Muscle of leg (tissue), 3 donors: ENCODE measurements at regions not wholly inside any gene's neighbourhood (a gene's known extent, or its start where the extent isn't known, plus 50 kb on each side); places are given as distances from the start of the nearest gene placed in this dataset.

ENCODE experiments used
- DNase-seq: peaks from one replicate; pipeline ENCODE4 v3.0.0; 2013
- H3K27ac ChIP-seq: one replicate; pipeline ENCODE4 v1.5.1; 2013; ENCODE audit warnings: mild to moderate bottlenecking, low read length, control low read depth
- H3K27me3 ChIP-seq: one replicate; pipeline ENCODE4 v1.6.1; 2013; ENCODE audit warnings: low read length; ENCODE audit not compliant: control insufficient read depth, insufficient read depth
- H3K36me3 ChIP-seq: one replicate; pipeline ENCODE4 v1.6.1; 2013; ENCODE audit warnings: low read length; ENCODE audit not compliant: control insufficient read depth, insufficient read depth
- H3K4me1 ChIP-seq: one replicate; pipeline ENCODE4 v1.6.1; 2013; ENCODE audit warnings: low read length; ENCODE audit not compliant: control insufficient read depth, insufficient read depth
- H3K4me3 ChIP-seq: one replicate; pipeline ENCODE4 v1.5.1; 2013; ENCODE audit warnings: low read length, control low read depth
- H3K9me3 ChIP-seq: replicated peaks from 2 replicates; pipeline ENCODE4 v1.6.1; 2013; ENCODE audit warnings: low read depth, low read length; ENCODE audit not compliant: control insufficient read depth
- WGBS: methylation state at CpG from one replicate; pipeline ENCODE4 v1.1.5; 2013; ENCODE audit warnings: missing lambda C conversion rate; ENCODE audit not compliant: insufficient coverage; 5-methylcytosine and 5-hydroxymethylcytosine counted together

DNA sequence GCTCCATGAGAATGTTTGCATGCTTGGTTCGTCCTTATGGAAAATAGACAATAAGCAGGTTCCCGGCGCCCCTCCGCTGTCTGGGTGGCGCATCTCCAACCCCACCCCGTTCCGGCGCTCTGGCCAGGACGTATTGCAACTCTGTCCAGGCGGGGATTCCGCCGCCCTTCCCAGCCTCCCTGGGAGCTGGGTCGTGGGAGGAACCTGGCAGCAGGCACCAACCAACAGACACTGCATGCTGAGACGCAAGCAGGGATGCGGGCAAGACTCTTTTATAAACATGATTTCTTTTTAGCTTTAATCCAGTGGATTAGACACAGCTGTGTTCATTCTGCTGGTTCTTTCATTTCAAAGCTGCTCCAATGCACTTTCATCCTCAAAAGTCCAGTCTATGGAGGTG lies 240.2 kb downstream of the SH3BP4 start:
- Histone ChIP-seq H3K27ac (no peak overlapping the region), H3K27me3 (peaks cover 7% of the 10 kb centered on the region), H3K9me3 (no peaks in the 10 kb centered on the region), H3K4me3 (no peak overlapping the region), H3K36me3 (no peaks in the 10 kb centered on the region), H3K4me1 (no peaks in the 10 kb centered on the region)
- WGBS, result 59% methylated on average over 13 of the region's 15 CpGs
- DNase-seq, result peak; percentile 32

DNA sequence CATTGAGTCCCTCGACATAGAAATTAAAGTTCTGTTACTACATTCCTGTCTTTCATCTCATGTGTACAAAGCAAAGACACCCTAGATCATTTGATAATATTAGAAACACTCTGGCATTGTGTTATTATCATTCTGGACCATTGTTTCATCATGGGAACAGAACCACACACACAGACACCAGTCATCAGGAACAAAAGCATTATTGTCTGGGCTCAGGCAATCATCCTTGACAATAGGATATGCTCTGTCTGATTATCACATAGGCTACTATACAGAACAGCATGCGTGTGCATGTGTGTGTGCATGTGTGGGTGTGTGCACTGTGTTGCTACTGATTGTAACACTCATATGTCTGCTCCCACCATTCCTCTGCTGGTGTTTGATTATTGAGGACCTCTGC lies 242.5 kb downstream of the SH3BP4 start:
- Histone ChIP-seq H3K4me3 (no peak overlapping the region), H3K36me3 (no peaks in the 10 kb centered on the region), H3K4me1 (no peaks in the 10 kb centered on the region), H3K27me3 (peaks cover 7% of the 10 kb centered on the region), H3K27ac (no peak overlapping the region), H3K9me3 (no peaks in the 10 kb centered on the region)
- WGBS, result no CpG with 5 or more reads among the region's 2 CpGs
- DNase-seq, result no peak

DNA sequence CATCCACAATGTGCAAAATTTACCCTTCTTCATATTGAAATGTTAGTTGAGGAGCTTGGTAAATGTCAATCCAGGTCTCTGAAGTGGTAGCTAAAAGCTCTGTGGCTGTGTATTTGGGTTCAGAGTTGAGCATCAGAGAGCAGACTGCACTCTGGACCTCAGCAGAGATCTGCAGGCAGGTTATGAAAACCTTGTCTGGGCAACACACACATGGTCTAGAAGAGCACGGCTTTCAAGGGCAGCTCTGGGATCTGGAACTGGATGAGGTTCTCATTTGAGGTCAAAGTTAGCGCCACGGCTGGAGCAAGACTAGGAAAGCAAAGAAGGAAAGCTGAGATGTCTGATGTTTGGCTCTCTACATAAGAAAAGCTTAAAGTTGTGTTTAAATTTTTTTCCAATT lies 243.0 kb downstream of the SH3BP4 start:
- no peak overlapping the region for H3K27ac ChIP-seq
- no peak for DNase-seq
- 71% methylated on average over 1 of the region's 3 CpGs for WGBS
- no peaks in the 10 kb centered on the region for H3K4me1 ChIP-seq
- H3K36me3 ChIP-seq, result no peaks in the 10 kb centered on the region
- H3K9me3 ChIP-seq, result no peaks in the 10 kb centered on the region
- no peak overlapping the region for H3K4me3 ChIP-seq
- H3K27me3 ChIP-seq, result peaks cover 7% of the 10 kb centered on the region

DNA sequence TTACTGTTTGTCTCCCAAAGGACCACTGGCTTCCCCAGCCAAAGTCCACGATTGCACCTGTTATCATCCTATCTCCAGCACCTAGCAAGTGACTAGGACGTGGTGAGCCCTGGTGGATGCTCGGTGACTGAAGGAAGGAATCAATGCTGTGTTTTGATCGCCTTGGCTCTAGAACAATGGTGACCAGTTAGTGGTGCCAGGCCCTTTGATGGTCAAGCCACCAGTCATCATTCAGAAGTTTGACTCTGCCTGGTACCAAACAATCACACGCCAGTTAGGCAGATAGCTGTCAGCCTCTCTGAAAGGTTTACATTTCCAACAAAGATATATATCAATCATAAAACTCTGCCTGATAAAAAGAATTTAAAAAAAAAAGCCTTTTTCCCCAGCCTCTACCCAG lies 244.1 kb downstream of the SH3BP4 start:
- H3K4me1 ChIP-seq, result no peaks in the 10 kb centered on the region
- H3K9me3 ChIP-seq, result no peaks in the 10 kb centered on the region
- DNase-seq, result no peak
- 79% methylated on average over 3 of the region's 5 CpGs for WGBS
- H3K4me3 ChIP-seq, result no peak overlapping the region
- no peaks in the 10 kb centered on the region for H3K36me3 ChIP-seq
- no peak overlapping the region for H3K27ac ChIP-seq
- H3K27me3 ChIP-seq, result peaks cover 6% of the 10 kb centered on the region

DNA sequence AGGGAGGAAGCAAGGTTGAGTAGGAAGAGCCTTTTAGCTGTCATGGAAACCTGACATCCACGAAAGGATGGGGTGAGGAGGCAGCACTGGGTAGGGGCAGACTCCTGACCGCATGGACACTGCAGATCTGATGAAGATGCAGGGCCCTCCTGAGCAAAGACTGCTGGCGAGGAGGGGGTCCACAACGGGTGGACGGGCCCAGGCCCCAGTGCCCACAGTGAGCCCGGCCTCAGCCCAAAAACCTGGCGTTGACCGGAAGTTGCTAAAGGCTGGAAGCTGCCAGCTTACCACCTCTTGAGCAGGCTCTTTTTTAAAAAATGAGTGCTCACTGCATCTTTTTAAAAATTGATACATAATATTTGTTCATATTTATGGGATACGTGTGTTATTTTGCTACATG lies 247.3 kb downstream of the SH3BP4 start:
- no peak for DNase-seq
- H3K4me1 ChIP-seq, result peaks cover 14% of the 10 kb centered on the region
- 95% methylated on average over 8 of the region's 9 CpGs for WGBS
- peaks cover 4% of the 10 kb centered on the region for H3K27me3 ChIP-seq
- no peak overlapping the region for H3K4me3 ChIP-seq
- no peaks in the 10 kb centered on the region for H3K9me3 ChIP-seq
- H3K27ac ChIP-seq, result no peak overlapping the region
- H3K36me3 ChIP-seq, result no peaks in the 10 kb centered on the region

DNA sequence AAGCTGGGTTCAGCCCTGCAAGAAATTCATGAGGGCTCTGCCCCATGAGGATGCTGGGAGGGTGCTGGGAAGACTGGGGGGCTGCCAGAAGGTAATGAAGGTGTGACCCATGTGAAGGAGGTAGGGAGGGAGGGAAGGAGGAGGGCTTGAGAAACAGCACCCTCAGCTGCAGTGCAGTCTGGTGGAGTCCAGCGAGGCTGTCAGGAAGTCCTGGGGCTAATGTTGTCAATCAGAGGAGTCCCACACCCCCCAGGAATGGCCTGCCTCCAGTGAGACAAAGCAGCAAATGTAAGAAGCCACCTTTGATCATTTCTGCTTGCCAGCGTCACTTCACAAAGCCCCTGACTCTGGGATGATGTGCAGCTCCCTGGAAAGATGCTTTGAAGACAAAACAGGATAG lies 248.4 kb downstream of the SH3BP4 start:
- Histone ChIP-seq H3K27ac (no peak overlapping the region), H3K4me3 (no peak overlapping the region), H3K4me1 (peaks cover 19% of the 10 kb centered on the region), H3K36me3 (no peaks in the 10 kb centered on the region), H3K27me3 (peaks cover 4% of the 10 kb centered on the region), H3K9me3 (no peaks in the 10 kb centered on the region)
- no peak for DNase-seq
- 55% methylated on average over 1 of the region's 2 CpGs for WGBS

DNA sequence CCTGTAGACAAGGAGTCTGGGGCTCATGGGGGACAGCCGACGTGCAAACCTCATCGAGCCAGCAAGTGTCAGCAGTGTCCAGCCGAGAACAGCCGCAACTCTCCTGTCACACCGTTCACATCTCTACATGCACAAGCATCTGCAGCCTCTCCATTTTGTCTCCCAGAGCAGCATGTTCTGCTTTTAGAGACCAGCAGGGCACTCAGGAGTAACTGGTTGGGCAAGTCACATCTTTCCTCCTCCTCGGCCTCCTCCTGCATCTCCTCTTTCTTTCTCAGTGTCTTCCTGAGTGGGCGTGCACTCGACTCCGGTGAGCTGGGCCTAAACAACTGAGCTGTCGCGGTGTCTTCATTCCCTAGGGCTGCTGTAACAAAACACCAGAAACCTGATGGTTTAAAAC lies 249.9 kb downstream of the SH3BP4 start:
- Histone ChIP-seq H3K36me3 (no peaks in the 10 kb centered on the region), H3K4me1 (peaks cover 19% of the 10 kb centered on the region), H3K27me3 (peaks cover 6% of the 10 kb centered on the region), H3K9me3 (no peaks in the 10 kb centered on the region), H3K27ac (no peak overlapping the region), H3K4me3 (no peak overlapping the region)
- WGBS, result 44% methylated on average over 12 of the region's 12 CpGs
- DNase-seq, result no peak

DNA sequence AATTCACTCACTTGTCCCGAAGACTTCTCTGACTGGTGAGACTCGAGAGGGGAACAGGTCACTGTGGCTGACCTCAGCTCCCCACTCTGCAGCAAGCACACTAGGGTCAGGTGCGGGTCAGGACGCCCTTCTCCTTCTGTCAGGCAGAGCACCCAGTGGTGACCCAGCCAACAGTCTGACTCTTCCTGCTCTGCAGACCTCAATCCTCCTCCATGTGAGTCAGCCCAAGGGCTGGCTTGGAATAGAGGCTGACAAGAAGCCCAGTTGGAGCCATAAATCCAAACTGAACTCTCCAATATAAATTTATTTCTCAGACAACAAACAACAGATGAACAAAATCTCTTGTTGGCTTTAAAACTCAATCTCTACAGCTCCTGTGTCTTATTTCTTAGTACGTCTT lies 253.1 kb downstream of the SH3BP4 start:
- Histone ChIP-seq H3K27ac (no peak overlapping the region), H3K9me3 (peaks cover under 1% of the 10 kb centered on the region), H3K36me3 (no peaks in the 10 kb centered on the region), H3K4me3 (no peak overlapping the region), H3K4me1 (peaks cover 19% of the 10 kb centered on the region), H3K27me3 (peaks cover 11% of the 10 kb centered on the region)
- WGBS, result 73% methylated on average over 4 of the region's 5 CpGs
- DNase-seq, result no peak

DNA sequence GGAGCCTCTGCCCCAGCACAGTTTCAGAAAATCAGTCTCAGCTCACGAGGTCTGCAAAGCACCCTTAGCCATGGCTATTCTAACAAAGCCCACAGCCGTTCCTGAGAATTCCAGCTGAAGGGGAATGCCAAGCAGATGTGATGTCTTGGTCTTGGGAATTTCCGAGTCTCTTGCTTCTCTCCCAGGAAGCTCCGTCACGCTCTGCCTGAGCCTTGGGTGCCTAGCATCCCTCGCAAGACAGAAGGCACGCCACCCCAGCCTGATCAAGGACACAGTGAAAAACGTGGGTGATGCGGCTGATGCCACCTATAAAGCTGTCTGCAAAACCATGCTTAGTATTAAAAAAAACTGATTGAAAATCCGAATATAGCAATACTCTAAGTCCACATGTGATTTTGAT lies 254.6 kb downstream of the SH3BP4 start:
- H3K27me3 ChIP-seq, result peaks cover 9% of the 10 kb centered on the region
- H3K27ac ChIP-seq, result no peak overlapping the region
- H3K4me3 ChIP-seq, result no peak overlapping the region
- no peaks in the 10 kb centered on the region for H3K36me3 ChIP-seq
- peaks cover 2% of the 10 kb centered on the region for H3K9me3 ChIP-seq
- DNase-seq, result no peak
- WGBS, result 63% methylated on average over 6 of the region's 10 CpGs
- H3K4me1 ChIP-seq, result peaks cover 19% of the 10 kb centered on the region

DNA sequence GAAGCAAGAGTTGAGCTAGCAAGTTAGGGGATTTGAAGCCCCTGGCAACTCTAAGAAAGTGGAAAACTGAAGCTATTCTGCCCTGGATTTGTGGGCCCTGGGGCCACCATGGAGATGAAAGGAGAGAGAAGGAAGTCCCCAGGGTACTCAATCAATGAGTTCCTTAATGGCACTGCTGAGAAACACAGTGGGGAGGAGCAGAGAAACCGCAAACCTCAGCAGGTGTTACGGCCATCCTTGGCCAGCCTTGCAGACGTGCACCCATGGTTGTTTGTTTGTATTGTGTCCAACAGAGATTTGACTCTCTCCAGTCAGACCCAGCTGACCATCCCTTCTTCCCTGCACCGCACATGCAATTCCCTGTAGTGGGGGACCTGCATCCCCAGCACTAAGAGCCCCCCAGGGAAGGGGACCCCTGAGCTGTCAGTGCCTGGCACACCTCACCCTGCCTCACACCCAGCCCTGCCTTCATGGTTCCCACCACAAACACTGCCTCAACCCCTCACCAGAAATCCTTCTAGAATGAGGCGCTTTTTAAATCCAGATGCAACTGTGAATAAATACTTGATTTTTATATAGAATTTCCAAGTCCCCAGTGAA lies 255.3 kb downstream of the SH3BP4 start:
- Histone ChIP-seq H3K9me3 (peaks cover 2% of the 10 kb centered on the region), H3K4me3 (no peak overlapping the region), H3K4me1 (peaks cover 19% of the 10 kb centered on the region), H3K27me3 (peaks cover 9% of the 10 kb centered on the region), H3K27ac (no peak overlapping the region), H3K36me3 (no peaks in the 10 kb centered on the region)
- DNase-seq, result no peak
- 50% methylated on average over 1 of the region's 5 CpGs for WGBS

DNA sequence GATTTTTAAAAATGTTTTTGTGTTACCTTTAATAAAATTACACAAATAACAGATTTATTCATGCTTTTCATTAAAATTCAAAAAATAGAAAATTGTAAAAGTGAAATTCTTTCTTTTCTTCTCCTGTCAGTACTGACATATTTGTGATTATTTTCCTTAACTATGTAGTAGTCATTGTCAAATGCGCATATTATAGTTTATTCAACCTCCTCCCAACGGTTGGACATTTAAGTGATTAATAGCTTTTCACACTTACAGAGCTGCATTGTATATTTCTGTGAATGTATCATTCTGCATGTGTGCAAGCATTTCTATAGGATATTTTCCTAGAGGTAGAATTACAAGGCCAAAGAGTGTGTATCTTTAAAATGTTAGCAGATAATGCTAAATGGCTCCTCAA lies 259.2 kb downstream of the SH3BP4 start:
- WGBS, result no CpG with 5 or more reads among the region's 2 CpGs
- Histone ChIP-seq H3K4me3 (no peak overlapping the region), H3K27ac (no peak overlapping the region), H3K27me3 (peaks cover 10% of the 10 kb centered on the region), H3K36me3 (no peaks in the 10 kb centered on the region), H3K9me3 (peaks cover 2% of the 10 kb centered on the region), H3K4me1 (no peaks in the 10 kb centered on the region)
- DNase-seq, result no peak
